ENCODE measurements at regions not wholly inside any gene's neighbourhood (a gene's known extent, or its start where the extent isn't known, plus 50 kb on each side); places are given as distances from the start of the nearest gene placed in this dataset.

DNA sequence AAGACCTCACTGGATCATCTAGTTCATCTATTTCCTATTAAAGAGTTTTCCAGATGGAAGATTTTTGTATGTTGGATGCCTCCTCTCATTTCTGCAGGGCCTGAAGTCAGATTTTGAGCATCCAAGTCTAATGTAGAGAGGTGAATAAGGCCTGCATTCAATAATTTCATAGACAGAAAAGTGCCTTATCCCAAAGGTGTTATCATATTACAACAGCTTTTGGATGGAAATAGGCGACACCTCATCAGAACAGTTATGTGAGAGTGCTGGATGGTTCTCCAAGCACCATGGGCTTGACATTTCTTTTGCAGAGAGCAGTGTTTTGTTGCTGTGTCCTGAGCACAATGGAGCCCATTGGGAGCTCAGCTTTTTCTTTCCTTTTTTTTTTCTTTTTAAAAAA lies 162.4 kb upstream of the MEOX2 start:
- H3K9me3 ChIP-seq (ENCODE audit: control insufficient read depth, insufficient read depth, low read length): no peaks in the 10 kb centered on the region
- no CpG with 5 or more reads among the region's 1 CpG for WGBS (ENCODE audit: insufficient coverage)
- H3K4me3 ChIP-seq (ENCODE audit: low read depth, low read length): no peak overlapping the region
- no peak overlapping the region for H3K27ac ChIP-seq (ENCODE audit: low read depth, low read length)
- no peak for DNase-seq (ENCODE audit: low read depth in 4 of 6, low spot score in 6 of 6)
- no peaks in the 10 kb centered on the region for H3K4me1 ChIP-seq (ENCODE audit: control insufficient read depth, insufficient read depth, low read length)
- no peaks in the 10 kb centered on the region for H3K27me3 ChIP-seq (ENCODE audit: control insufficient read depth, insufficient read depth, low read length)
- H3K36me3 ChIP-seq (ENCODE audit: control insufficient read depth, insufficient read depth, low read length): no peaks in the 10 kb centered on the region

- H3K9me3 ChIP-seq (ENCODE audit: control insufficient read depth, insufficient read depth, low read length): no peaks in the 10 kb centered on the region
- no peaks in the 10 kb centered on the region for H3K4me1 ChIP-seq (ENCODE audit: control insufficient read depth, insufficient read depth, low read length)
- no peaks in the 10 kb centered on the region for H3K36me3 ChIP-seq (ENCODE audit: control insufficient read depth, insufficient read depth, low read length)
- H3K27me3 ChIP-seq (ENCODE audit: control insufficient read depth, insufficient read depth, low read length): no peaks in the 10 kb centered on the region
- no peak for DNase-seq (ENCODE audit: low read depth in 4 of 6, low spot score in 6 of 6)
- no peak overlapping the region for H3K4me3 ChIP-seq (ENCODE audit: low read depth, low read length)
- no peak overlapping the region for H3K27ac ChIP-seq (ENCODE audit: low read depth, low read length)
- 100% methylated on average over 1 of the region's 3 CpGs for WGBS (ENCODE audit: insufficient coverage)
Measured at GRCh38 chr7:15848362-15848761, 161.9 kb upstream of the MEOX2 start.

- Histone ChIP-seq H3K4me1 (ENCODE audit: control insufficient read depth, insufficient read depth, low read length) (no peaks in the 10 kb centered on the region), H3K9me3 (ENCODE audit: control insufficient read depth, insufficient read depth, low read length) (no peaks in the 10 kb centered on the region), H3K27ac (ENCODE audit: low read depth, low read length) (no peak overlapping the region), H3K36me3 (ENCODE audit: control insufficient read depth, insufficient read depth, low read length) (no peaks in the 10 kb centered on the region), H3K4me3 (ENCODE audit: low read depth, low read length) (no peak overlapping the region), H3K27me3 (ENCODE audit: control insufficient read depth, insufficient read depth, low read length) (no peaks in the 10 kb centered on the region)
- no CpG with 5 or more reads among the region's 3 CpGs for WGBS (ENCODE audit: insufficient coverage)
- no peak for DNase-seq (ENCODE audit: low read depth in 4 of 6, low spot score in 6 of 6)
Measured at GRCh38 chr7:15845868-15846267, 159.4 kb upstream of the MEOX2 start.

GRCh38 chr7:15845461-15845860 lies 159.0 kb upstream of the MEOX2 start:
- H3K9me3 ChIP-seq (ENCODE audit: control insufficient read depth, insufficient read depth, low read length): no peaks in the 10 kb centered on the region
- WGBS (ENCODE audit: insufficient coverage): no CpG with 5 or more reads among the region's 2 CpGs
- no peak overlapping the region for H3K4me3 ChIP-seq (ENCODE audit: low read depth, low read length)
- H3K36me3 ChIP-seq (ENCODE audit: control insufficient read depth, insufficient read depth, low read length): no peaks in the 10 kb centered on the region
- DNase-seq (ENCODE audit: low read depth in 4 of 6, low spot score in 6 of 6): peak in 1 of 6 donors; percentile 25
- H3K4me1 ChIP-seq (ENCODE audit: control insufficient read depth, insufficient read depth, low read length): no peaks in the 10 kb centered on the region
- no peak overlapping the region for H3K27ac ChIP-seq (ENCODE audit: low read depth, low read length)
- H3K27me3 ChIP-seq (ENCODE audit: control insufficient read depth, insufficient read depth, low read length): no peaks in the 10 kb centered on the region

- 13% methylated on average over 10 of the region's 15 CpGs for WGBS (ENCODE audit: insufficient coverage)
- H3K4me1 ChIP-seq (ENCODE audit: control insufficient read depth, insufficient read depth, low read length): peaks cover 3% of the 10 kb centered on the region
- peak in 5 of 6 donors; percentile 19 to 88 (median 22) for DNase-seq (ENCODE audit: low read depth in 4 of 6, low spot score in 6 of 6)
- no peaks in the 10 kb centered on the region for H3K27me3 ChIP-seq (ENCODE audit: control insufficient read depth, insufficient read depth, low read length)
- peak overlapping the region; percentile 72 for H3K27ac ChIP-seq (ENCODE audit: low read depth, low read length)
- H3K9me3 ChIP-seq (ENCODE audit: control insufficient read depth, insufficient read depth, low read length): no peaks in the 10 kb centered on the region
- H3K4me3 ChIP-seq (ENCODE audit: low read depth, low read length): peak overlapping the region; percentile 17
- no peaks in the 10 kb centered on the region for H3K36me3 ChIP-seq (ENCODE audit: control insufficient read depth, insufficient read depth, low read length)
Measured at GRCh38 chr7:15839416-15840100, 153.1 kb upstream of the MEOX2 start.

GRCh38 chr7:15838265-15838664 lies 151.8 kb upstream of the MEOX2 start:
- no peak for DNase-seq (ENCODE audit: low read depth in 4 of 6, low spot score in 6 of 6)
- H3K9me3 ChIP-seq (ENCODE audit: control insufficient read depth, insufficient read depth, low read length): no peaks in the 10 kb centered on the region
- peaks cover 3% of the 10 kb centered on the region for H3K4me1 ChIP-seq (ENCODE audit: control insufficient read depth, insufficient read depth, low read length)
- no CpG with 5 or more reads among the region's 2 CpGs for WGBS (ENCODE audit: insufficient coverage)
- H3K27ac ChIP-seq (ENCODE audit: low read depth, low read length): no peak overlapping the region
- H3K4me3 ChIP-seq (ENCODE audit: low read depth, low read length): no peak overlapping the region
- no peaks in the 10 kb centered on the region for H3K27me3 ChIP-seq (ENCODE audit: control insufficient read depth, insufficient read depth, low read length)
- no peaks in the 10 kb centered on the region for H3K36me3 ChIP-seq (ENCODE audit: control insufficient read depth, insufficient read depth, low read length)

- H3K9me3 ChIP-seq (ENCODE audit: control insufficient read depth, insufficient read depth, low read length): no peaks in the 10 kb centered on the region
- H3K36me3 ChIP-seq (ENCODE audit: control insufficient read depth, insufficient read depth, low read length): no peaks in the 10 kb centered on the region
- H3K27me3 ChIP-seq (ENCODE audit: control insufficient read depth, insufficient read depth, low read length): no peaks in the 10 kb centered on the region
- DNase-seq (ENCODE audit: low read depth in 4 of 6, low spot score in 6 of 6): no peak
- peaks cover 3% of the 10 kb centered on the region for H3K4me1 ChIP-seq (ENCODE audit: control insufficient read depth, insufficient read depth, low read length)
- H3K27ac ChIP-seq (ENCODE audit: low read depth, low read length): no peak overlapping the region
- H3K4me3 ChIP-seq (ENCODE audit: low read depth, low read length): no peak overlapping the region
- no CpG with 5 or more reads among the region's 5 CpGs for WGBS (ENCODE audit: insufficient coverage)
Measured at GRCh38 chr7:15837306-15837950, 150.9 kb upstream of the MEOX2 start.

- H3K4me1 ChIP-seq (ENCODE audit: control insufficient read depth, insufficient read depth, low read length): peaks cover 3% of the 10 kb centered on the region
- no CpG with 5 or more reads among the region's 2 CpGs for WGBS (ENCODE audit: insufficient coverage)
- no peaks in the 10 kb centered on the region for H3K9me3 ChIP-seq (ENCODE audit: control insufficient read depth, insufficient read depth, low read length)
- no peak for DNase-seq (ENCODE audit: low read depth in 4 of 6, low spot score in 6 of 6)
- H3K27ac ChIP-seq (ENCODE audit: low read depth, low read length): no peak overlapping the region
- H3K4me3 ChIP-seq (ENCODE audit: low read depth, low read length): no peak overlapping the region
- no peaks in the 10 kb centered on the region for H3K36me3 ChIP-seq (ENCODE audit: control insufficient read depth, insufficient read depth, low read length)
- no peaks in the 10 kb centered on the region for H3K27me3 ChIP-seq (ENCODE audit: control insufficient read depth, insufficient read depth, low read length)
Measured at GRCh38 chr7:15836651-15837050, 150.2 kb upstream of the MEOX2 start.

GRCh38 chr7:15836041-15836440 lies 149.6 kb upstream of the MEOX2 start:
- Histone ChIP-seq H3K9me3 (ENCODE audit: control insufficient read depth, insufficient read depth, low read length) (no peaks in the 10 kb centered on the region), H3K27ac (ENCODE audit: low read depth, low read length) (no peak overlapping the region), H3K36me3 (ENCODE audit: control insufficient read depth, insufficient read depth, low read length) (no peaks in the 10 kb centered on the region), H3K4me3 (ENCODE audit: low read depth, low read length) (no peak overlapping the region), H3K27me3 (ENCODE audit: control insufficient read depth, insufficient read depth, low read length) (no peaks in the 10 kb centered on the region), H3K4me1 (ENCODE audit: control insufficient read depth, insufficient read depth, low read length) (peaks cover 3% of the 10 kb centered on the region)
- DNase-seq (ENCODE audit: low read depth in 4 of 6, low spot score in 6 of 6): no peak
- WGBS (ENCODE audit: insufficient coverage): no CpG with 5 or more reads among the region's 4 CpGs

- Histone ChIP-seq H3K4me3 (ENCODE audit: low read depth, low read length) (no peak overlapping the region), H3K27ac (ENCODE audit: low read depth, low read length) (no peak overlapping the region), H3K36me3 (ENCODE audit: control insufficient read depth, insufficient read depth, low read length) (no peaks in the 10 kb centered on the region), H3K9me3 (ENCODE audit: control insufficient read depth, insufficient read depth, low read length) (no peaks in the 10 kb centered on the region), H3K27me3 (ENCODE audit: control insufficient read depth, insufficient read depth, low read length) (no peaks in the 10 kb centered on the region), H3K4me1 (ENCODE audit: control insufficient read depth, insufficient read depth, low read length) (peaks cover 3% of the 10 kb centered on the region)
- DNase-seq (ENCODE audit: low read depth in 4 of 6, low spot score in 6 of 6): no peak
Measured at GRCh38 chr7:15834446-15834845, 148.0 kb upstream of the MEOX2 start.

All from spinal cord (tissue), 9 donors.